Globus pallidus (tissue), 1 donor: ENCODE measurements at regions not wholly inside any gene's neighbourhood (a gene's known extent, or its start where the extent isn't known, plus 50 kb on each side); places are given as distances from the start of the nearest gene placed in this dataset.
"Not testable (repeated sequence)": the region's sequence is repeated elsewhere in the genome, so short reads cannot be mapped to it uniquely, and the experiment has no call there.

Experiments
- DNase-seq: peaks from one replicate; pipeline ENCODE4 v3.0.0-alpha.2; 2015; ENCODE audit warnings: low spot score

DNA sequence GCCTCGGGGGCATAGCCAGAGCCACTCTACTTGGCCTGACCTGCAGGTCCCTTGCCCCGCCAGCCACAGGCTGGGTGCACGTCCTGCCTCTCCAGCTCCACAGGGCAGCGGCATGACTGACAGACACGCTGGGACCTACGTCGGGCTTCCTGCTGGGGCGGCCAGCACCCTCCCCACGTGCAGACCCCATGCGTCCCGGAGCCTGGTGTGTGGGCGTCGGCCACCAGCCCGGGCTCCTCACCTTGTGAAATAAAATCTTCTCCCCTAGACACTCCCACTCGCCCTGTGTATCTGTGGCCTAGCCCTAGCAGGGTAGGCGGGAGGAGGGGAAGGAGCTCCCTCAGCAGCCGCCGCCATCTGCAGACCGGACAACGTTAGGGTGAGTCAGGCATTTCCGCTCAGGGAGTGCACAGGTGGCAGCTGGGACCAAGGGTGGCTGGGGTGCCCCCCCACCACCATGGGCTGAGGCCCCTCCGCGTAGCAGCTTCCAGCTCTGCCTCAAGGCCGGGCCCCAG, 119.5 kb downstream of the IGLL1 start:
- not testable (repeated sequence) for DNase-seq

DNA sequence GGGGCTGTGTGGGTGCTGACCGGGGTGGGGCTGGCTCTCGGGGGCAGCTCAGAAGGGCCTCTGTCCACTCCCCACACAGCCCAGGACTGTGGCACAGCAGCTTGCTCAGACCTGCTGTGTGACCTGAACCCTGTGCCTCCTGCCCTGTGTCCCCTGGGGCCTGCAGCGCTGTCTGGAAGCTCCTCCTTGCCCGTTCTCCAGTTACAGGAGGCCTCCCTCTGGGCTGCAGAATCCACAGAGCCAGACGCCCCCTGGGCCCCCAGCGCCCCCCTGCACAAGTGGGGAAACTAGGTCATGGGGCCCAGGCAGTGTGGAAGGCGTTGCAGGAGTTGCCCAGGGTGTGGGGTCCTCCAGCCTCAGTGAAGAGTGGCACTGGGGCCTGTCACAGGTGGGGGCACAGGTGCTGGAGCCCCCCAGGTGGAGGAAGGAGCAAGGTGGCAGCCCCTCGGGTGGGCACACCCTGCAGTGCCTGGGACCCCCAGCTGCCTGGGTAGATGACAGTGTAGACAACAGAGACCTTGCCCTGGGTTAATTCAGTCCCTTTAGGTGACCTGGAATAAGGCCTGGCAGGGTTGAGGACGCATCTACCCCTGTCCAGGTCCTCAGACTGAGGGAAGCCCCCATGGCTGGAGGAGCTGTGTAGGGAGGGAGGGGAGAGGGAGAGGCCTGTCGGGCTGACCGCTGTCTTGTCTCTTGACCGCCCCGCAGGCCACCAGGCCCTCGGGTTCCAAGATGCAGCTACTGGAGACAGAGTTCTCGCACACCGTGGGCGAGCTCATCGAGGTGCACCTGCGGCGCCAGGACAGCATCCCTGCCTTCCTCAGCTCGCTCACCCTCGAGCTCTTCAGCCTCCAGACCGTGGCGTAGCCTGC, 120.2 kb downstream of the IGLL1 start:
- not testable (repeated sequence) for DNase-seq

DNA sequence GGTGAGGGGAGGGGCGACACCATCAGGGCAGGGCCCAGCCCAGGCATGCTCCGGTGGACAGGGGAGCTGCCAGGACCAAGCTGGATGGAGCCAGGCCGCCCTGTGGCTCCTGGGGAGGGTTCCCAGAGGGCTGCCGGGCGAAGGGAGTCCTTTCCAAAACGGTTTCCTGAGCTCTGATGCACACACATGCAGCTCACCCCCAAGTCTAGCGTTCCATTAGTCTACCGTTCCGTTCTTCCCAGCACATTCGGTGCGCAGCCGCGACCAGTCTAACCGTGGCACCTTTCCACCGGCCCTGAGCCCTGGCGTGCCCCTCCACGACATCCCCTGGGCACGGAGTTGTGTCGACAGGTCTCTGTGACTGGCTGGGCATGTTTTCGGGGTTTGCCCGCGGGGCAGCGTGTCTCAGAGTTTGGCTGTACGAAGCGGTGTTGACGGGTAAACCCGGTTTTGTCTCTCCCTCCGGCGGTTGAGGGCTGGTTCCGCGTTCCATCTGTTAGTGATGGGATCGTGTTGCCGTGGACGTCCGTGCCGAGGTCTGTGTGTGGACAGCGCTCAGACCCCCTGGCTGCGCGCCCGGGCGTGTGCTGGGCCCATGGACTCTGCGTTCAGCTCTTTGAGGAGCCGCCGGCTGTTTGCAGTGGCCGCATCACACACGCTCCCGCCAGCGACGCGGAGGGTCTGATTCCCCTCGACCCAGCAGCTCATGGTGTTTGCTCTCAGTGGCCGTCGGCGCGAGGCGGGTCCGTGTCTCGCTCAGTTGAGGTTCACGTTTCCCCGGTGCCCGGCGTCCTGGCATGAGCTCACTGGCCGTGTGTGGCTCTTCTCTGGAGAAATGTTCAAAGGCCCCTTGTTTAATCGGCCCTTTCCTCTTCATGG, 121.2 kb downstream of the IGLL1 start:
- no peak for DNase-seq

DNA sequence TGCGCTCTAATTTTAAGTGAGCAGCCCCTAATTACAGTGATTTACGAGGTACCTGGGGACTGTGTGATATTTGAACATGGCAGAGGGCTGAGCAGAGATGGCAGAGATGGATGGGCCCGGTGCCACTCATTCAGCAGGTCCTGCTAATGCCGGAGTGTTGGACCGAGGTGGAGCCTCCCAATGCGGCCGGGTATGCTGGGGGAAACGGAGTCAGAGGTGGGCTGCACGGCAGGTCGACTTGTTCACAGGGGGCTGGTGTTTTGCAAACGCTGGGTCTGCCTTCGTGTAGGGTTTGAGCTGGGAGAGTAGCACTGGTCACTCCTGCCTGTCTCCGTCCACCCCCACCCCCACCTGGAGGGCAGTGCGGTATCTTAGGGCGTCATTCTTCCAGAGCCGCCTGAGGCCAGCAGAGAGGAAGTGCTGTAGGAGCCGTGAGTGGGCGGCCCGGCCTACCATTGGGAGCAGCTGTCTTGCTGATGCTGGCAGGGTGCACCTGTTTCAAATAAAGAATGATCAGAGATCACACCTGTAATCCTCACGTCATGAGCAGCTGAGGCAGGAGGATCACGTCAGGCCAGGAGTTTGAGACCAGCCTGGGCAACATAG, 122.6 kb downstream of the IGLL1 start:
- no peak for DNase-seq

DNA sequence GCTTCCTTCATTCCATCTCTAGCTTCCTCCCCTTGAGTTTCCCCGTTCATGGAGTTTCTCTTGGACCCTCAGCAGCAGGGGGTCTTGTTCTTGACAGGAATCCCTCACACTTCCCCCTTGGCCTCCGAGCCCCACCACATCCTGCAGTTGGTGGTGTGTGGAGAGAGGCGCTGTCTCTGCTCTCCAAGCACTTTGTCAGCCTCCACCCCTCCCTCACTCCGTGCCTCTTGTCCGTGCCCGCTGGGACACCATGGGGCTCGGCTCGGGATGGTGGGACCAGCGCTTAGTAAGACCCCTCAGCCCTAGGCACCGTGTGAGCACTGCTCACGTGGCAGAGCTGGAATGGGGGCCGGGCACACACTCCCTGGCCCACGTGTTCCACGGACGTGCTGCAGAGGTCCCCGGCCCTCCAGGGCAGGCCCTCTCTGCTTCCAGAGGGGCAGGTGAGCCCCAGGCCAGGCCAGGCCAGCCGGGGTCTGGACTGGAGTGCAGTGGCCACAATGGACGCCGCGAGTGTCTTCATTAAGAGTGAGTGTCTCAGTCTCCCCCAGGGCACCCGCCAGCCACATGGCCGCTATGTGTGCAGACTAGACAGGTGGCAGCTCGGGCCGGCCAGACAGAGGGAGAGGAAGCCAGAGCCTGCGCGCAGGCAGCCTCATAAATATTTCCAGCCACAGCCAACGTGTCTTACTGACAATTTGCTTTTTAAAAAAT, 123.3 kb downstream of the IGLL1 start:
- DNase-seq = not testable (repeated sequence)

DNA sequence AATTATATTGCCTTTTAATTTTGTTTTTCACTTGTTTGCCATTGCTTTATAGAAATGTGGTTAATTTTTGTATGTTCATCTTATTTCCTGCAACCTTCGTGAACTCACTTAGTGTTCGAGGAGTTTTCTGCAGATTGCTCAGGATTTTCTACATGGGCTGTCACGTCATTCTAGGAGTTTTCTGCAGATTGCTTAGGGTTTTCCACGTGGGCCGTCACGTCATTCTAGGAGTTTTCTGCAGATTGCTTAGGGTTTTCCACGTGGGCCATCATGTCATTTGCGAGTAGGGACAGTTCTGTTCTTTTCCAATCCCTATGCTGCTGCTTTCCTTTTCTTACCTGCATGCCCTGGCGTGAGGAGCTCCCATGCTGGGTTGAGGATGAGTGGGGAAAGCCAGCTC, 125.7 kb downstream of the IGLL1 start:
- not testable (repeated sequence) for DNase-seq

GRCh38 chr22:23453277-23453676, 126.8 kb downstream of the IGLL1 start:
- DNase-seq = no peak

DNA sequence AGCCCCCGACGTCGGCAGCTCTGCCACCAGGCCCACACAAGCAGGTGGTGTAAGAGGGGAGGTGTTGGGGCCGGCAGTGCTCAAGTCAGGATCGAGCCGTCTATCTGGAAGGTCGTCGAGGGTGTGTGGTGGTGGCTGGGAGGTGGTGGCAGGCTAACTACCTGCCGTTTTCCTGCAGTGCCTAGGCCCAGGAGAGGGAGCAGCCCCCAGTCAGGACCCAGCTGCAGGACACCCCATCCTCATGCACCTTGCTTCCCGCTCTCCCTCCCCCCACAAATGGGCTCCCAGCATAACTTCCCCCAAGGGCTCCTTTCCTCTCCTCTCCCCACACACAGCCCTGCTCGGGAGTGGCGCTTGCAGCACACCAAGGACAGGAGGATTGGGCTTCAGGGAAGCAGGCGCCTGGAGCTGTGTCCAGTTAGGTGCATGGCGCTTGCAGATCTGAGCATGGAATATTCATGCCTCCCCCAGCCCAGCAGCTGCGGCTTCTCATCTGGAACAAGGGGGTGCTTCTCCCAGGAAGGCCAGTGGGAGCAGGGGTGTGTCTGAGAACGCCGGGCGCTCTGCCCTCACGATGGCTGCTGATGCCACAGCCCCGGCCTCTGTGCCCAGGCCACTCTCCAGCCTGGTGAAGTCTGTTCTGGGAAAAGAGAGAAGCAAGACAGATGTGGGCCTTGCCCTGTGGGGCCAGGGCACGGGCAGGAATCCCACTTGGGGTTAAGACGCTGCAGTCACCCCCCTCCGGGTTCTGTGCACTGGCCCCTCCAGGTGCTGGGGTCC, 127.7 kb downstream of the IGLL1 start:
- DNase-seq = no peak

GRCh38 chr22:23451452-23452230, 128.4 kb downstream of the IGLL1 start:
- not testable (repeated sequence) for DNase-seq

DNA sequence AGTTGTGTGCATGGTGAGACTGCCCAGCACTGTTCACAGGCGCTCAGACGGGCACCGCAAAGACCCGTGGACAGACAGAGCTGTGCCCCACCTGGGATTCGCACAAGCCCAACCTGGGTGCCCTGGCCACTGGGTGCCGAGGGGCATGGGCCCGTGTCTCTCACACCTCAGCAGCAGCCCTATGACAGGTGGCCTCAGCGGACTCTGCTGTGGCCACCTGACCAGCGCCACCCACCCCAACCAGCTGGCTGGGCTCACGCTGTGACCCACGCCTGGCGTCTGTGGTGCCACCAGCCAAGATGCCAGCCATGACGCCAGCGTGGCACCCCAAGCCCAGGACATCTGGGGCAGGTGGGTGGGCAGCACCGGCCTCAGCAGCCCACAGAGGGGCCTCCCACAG, 129.3 kb downstream of the IGLL1 start:
- not testable (repeated sequence) for DNase-seq

GRCh38 chr22:23450434-23450795, 129.7 kb downstream of the IGLL1 start:
- DNase-seq = no peak

- not testable (repeated sequence) for DNase-seq
Observed at GRCh38 chr22:23449748-23450433, 130.2 kb downstream of the IGLL1 start.

GRCh38 chr22:23448499-23449288, 131.4 kb downstream of the IGLL1 start:
- not testable (repeated sequence) for DNase-seq

- no peak for DNase-seq
Observed at GRCh38 chr22:23446796-23447350, 133.2 kb downstream of the IGLL1 start.

DNA sequence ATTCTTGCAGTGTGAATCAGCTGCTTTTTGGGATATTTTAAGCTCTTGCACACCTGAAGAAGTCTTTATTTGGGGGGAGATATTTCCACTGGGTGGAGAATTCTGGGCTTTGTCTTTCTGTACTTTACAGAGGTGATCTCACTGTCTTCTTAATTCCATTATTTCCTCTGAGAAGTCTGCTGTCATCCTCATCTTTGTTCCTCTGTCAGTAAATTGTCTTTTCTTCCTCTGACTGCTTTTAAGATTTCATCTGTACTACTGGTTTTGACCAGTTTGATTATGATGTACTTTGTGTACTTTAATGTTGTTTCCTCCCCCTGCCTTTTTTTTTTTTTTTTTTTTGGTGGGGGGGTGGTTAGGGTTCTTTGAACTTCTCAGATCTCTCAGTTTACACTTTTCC, 133.9 kb downstream of the IGLL1 start:
- not testable (repeated sequence) for DNase-seq

DNA sequence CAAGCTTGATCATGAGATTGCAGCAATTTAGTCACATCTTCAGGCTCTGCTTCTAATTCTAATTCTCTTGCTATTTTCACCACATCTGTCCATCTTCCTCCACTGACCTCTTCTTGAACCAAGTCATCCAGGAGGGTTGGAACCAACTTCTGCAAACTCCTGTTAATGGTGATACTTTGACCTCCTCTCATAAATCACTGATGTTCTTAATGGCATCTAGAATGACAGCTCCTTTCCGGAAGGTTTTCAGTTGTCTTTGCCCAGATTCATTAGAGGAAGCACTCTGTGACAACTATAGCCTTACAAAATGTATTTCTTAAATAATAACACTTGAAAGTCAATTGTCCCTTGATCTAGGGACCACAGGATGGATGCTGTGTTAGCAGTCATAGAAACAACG, 136.2 kb downstream of the IGLL1 start:
- not testable (repeated sequence) for DNase-seq

DNA sequence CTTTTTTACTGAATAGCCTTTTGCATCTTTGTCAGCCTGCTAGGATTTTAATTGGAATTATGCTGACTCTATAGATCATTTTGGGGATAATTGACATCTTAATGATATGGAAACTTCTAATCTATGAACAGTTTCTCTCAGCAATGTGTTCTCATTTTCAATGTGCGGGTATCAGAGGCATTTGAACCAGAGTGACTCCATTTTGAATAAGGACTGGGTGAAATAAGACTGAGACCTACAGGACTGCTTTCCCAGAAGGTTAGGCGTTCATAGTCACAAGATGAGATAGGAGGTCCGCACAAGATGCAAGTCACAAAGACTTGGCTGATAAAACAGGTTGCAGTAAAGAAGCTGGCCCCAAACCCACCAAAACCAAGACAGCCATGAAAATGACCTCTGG, 140.5 kb downstream of the IGLL1 start:
- not testable (repeated sequence) for DNase-seq

GRCh38 chr22:23438216-23438615, 141.9 kb downstream of the IGLL1 start:
- no peak for DNase-seq
